ENCODE measurements at regions not wholly inside any gene's neighbourhood (a gene's known extent, or its start where the extent isn't known, plus 50 kb on each side); places are given as distances from the start of the nearest gene placed in this dataset.

DNA sequence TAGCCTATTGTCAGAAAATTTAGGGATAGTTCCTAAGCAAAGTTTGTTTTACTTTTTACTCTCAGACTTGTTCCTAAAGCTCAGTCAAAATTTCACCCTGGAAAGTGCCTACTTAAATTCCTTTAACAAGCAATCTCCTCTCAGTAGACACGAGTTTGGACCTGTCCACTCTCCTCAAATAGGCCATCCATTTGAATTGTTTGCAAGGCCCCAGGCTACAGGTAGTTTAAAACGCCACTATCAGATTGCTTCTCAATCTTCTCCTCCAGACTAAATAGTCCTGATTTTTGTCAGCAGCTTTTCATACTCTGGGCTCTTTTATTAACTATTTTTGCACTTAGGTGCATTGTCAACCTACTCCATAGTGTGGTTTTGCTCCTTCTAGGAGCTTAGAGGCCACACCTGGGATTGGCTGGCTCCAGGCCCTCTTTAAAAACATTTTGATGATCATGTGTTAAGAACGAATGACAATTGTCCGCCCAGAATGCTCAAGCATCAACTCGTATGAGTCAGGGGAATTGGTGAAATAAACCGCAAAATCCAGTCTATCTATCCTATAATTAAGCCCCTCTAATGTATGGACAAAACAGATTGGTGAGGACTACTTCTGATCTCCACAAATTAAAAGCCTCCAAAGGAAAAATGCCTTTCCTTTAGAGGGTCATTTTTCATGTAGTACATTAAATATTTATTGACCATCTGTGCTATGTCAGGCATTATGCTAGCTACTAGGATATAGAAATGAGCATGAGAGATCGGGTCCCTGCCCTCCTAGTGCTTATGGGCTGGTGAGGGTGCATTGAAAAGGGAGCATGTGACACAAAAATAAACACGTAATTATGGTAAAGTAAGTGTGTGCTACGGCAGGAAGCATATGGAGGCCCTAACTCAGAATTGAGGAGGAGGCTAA lies 333.8 kb upstream of the TNP1 start:
- no peak for DNase-seq (ENCODE audit: low read depth)

DNA sequence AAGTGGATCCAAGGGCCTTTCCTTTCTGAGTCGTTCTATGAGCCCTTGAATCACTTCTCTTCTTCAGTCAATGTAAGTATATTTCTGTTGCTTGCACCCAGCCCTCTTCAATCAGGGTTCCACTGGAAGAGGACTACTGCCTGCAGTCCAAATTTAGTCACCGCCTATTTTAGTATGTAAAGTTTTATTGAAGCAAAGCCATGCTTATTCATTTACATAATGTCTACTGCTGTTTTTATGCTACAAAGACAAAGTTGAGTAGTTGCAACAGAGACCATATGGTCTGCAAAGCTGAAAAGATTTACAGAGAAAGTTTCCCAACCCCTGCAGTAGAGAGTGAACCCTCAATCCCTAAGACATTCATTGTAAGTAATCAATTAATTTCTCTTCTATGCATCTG lies 332.5 kb upstream of the TNP1 start:
- DNase-seq (ENCODE audit: low read depth) = no peak

DNA sequence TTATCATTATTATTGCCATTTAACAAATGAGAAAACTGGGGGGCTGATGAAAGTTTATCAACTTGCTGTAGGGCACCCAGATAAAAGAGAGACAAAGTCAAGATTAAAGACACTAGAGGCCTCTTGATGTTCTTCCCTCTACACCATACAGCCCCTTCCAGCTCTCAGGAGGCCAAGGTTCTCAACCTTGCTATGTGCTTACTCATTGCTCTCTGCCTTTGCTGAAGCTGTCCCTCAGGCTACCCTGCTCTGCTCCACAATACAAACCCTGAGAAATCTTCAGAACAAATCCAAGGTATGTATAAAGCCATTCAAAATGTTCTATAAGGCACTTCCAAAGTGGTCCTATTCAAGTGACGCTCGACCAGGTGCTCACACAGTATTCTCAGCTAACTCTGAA lies 329.9 kb upstream of the TNP1 start:
- no peak for DNase-seq (ENCODE audit: low read depth)

DNA sequence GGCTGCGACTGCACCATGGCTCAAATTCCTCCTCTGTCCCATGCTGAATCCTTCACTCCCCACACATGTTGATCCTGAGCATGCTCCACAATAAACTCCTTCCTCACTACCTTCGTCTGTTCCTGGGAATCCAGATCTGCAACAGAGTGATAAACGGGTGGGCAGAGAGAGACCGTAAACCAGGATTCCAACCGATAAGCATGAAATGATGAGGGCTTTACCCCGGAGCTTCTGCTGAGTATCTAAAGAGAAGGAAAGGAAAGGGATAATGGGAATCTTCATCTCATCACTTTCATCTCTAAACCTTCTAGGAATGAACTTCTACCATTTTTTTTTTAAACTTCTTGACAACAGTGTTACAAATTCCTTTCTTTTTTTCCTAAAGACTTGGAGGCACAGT lies 329.3 kb upstream of the TNP1 start:
- DNase-seq (ENCODE audit: low read depth) = no peak

DNA sequence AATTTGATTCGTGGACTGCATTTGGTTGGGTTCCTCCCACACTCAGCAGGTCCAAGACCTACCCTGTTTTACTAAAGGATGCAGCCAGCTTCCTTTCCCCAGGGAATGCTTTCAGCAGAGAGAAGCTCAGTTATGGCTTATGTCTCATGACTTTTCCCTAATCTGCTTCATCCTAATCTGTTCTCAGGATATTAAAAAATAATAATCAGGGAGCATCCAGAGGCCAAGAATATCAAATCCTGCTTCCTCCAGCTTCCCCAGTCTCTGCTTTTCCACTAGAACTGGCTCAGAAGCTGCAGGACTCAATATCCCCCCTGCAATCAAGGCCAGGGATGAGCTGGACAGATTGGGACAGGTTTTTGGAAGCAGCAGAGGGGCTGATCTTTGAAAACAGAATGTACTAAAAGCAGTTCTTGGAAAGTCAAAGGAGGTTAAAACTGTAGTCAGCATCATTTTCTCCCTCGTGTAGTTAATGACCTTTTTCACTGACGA lies 326.9 kb upstream of the TNP1 start:
- DNase-seq (ENCODE audit: low read depth) = no peak

DNA sequence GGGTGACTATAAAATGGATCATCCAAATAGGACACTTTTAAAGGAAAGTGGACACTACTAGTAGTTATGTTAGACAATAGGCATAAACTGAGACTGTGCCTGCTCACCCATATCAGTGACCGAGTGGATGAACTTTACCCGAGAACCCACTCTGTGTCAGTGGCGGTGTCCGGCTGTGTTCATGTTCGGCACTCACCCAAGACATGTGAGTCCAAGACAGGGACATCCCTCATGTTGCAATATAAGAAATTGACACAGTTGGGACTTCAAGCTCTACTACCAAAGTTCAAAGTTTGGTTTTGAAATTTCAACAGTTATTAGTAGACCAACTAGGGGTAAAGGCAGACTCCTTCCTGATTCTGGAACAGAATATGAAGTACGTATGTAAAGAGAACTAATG lies 326.3 kb upstream of the TNP1 start:
- DNase-seq (ENCODE audit: low read depth) = no peak

DNA sequence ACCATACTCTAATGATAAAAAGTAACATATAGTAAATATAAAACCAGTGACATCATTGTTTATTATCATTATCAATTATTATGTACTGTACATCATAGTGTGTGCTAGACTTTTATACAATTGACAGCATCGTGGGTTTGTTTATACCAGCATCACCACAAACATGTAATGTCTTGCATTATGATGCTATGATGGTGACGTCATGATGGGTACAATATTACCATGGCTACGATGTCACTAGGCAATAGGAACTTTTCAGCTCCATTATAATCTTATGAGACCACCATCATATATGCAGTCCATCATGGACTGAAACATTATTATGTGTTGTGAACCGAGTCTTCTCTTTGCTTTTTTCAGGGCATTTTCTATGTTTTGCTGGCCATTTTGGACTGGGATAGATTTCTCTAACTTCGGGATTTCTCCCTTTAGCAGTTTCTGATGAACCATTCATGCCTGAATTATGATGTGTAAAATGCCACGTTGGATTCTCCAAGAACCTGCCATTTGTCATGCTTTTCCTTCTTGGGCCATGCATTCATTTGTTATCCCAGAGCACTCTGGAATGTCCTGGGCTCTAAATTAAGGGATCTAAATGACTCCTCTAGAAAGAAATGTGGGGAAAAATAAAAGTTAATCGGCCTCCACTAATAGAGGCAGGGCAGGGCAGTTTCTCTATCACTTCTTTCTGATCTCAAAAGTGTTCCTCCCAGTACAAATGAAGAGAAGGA lies 325.6 kb upstream of the TNP1 start:
- no peak for DNase-seq (ENCODE audit: low read depth)

DNA sequence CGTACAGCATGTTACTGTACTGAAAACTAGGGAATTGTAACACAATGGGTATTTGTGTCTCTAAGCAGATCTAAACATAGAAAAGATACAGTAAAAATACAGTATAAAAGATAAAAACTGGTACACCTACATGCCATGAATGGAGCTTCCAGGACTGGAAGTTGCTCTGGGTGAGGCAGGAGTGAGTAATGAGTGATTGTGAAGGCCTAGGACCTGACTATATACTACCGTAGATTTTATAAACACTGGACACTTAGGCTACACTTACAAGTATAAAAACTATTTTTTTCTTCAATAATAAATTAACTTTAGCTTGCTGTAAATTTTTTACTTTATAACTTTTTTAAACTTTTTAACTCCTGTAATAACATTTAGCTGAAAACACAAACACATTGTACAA lies 324.4 kb upstream of the TNP1 start:
- DNase-seq (ENCODE audit: low read depth) = no peak

DNA sequence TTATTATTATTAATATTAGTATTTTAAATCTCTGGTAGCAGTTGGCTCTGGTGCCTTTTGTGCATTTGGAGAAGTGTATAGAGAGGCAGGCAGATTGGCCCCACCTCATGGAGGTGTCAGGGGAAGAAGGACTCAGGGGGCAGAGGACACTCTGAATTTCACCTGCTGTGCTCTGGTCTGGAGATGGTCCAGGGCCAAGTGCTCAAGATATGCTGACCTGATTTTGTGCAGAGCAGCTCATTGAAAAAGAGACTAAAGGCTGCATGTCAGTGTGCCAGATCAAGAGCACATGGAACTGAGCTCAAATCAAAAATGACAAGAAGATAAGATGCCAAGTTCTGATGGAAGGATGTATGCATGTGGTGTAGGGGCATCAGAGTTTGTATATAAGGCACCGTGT lies 323.6 kb upstream of the TNP1 start:
- no peak for DNase-seq (ENCODE audit: low read depth)

DNA sequence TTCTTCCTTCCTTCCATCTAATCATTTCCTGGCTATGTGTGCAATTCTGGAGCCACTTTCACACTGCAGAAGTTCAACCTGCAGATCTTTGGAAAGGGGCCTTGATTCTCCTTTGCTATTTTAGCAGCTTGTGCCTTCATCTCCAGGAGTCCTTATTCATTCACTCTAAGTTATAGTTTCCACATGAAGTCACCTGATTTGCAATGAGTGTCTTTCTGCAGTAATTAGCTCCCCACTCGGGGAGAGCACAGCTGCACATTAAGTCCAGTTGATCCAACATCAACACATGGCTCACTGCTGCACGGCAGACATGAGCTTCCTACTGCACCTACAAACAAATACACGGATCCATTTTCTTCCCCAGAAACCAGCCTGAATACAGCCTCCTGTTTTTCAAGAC lies 323.1 kb upstream of the TNP1 start:
- DNase-seq (ENCODE audit: low read depth) = no peak

DNA sequence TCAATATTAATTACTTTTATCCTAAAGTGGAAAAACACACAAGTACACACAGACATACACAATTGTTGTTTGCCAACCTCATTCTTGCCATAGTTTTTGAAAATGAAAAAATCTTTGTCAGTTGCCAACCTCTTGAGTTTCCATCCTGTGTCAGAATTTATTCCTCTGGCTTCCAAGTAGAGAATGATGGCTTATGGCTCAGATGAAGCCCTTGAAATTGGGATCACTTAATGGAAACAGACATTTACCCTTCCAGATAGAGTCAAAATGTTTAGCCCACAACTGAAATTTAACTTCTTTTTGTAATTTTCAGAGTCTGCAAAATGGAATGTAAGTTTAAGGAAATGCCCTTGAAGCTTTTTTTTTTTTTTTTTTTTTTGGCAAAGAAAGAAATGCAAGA lies 321.6 kb upstream of the TNP1 start:
- no peak for DNase-seq (ENCODE audit: low read depth)

DNA sequence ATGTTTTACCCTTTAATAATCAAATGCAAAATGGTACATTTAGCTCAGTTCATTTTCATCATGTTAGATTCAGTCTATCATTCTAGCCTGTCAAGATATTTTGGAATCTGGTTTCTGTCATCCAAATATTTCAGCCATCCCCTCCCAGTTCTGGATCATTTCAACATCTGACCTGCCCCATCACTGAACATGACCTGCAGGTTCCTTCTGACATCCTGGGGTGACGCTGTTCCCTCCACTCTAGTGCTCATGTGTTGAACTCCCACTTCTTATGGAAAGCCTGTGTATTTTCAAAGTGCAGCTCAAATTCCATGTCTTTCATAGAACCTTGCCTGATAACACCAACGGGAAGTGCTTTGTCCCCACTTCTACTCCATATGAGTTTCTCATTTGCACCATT lies 320.0 kb upstream of the TNP1 start:
- no peak for DNase-seq (ENCODE audit: low read depth)

DNA sequence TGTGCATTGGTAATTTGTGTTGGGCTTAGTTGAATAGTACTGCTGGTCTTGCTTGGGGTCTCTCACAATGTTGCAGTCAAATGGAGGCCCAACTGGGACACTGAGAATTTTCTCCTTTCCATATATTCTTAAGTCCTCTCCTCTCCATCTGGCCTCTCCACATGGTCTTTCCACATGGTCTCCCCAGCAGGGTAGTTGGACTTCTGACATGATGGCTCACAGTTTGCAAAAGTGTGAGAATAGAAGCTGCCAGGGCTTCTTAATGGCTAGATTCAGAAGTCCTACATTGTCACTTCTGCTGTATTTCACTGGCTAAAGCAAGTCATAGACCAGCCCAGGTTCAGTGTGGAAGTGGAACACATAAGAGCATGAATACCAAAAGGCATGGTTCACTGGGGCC lies 318.5 kb upstream of the TNP1 start:
- DNase-seq (ENCODE audit: low read depth) = no peak

DNA sequence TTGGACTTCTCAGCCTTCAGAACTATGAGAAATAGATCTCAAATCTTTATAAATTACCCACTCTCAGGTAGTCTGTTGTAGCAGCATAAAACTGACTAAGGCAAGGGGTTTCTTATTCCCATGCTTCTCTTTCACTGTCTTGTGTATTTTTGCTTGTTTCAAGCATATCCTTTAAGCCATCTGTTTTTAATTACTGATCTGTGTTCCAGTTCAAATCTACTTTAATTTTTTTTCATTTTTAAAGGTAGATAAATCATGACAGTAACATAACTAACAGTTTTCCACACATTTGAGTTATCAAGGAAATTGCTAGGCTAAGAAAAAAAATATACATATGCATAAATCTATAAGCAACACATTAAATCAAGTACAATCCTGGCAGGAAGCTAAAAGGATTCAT lies 317.9 kb upstream of the TNP1 start:
- no peak for DNase-seq (ENCODE audit: low read depth)

DNA sequence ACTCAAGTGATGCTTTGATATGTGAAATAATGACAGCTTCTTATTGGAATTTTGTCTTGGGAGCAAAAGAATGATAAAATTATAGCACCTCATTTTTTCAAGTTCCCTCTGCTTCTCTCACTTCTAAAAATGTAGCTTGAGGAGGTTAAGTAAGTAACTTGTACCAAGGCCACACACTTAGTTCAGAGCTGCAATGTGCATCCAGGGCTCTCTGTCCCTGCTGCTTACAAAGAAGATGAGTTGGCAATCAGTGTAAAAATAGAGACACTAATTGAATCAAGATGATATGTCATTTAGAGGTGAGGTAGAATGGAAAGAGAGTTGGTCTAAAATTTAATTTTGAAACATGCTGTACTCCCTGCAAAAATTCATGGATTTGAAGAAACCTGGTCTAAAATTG lies 312.0 kb upstream of the TNP1 start:
- no peak for DNase-seq (ENCODE audit: low read depth)

DNA sequence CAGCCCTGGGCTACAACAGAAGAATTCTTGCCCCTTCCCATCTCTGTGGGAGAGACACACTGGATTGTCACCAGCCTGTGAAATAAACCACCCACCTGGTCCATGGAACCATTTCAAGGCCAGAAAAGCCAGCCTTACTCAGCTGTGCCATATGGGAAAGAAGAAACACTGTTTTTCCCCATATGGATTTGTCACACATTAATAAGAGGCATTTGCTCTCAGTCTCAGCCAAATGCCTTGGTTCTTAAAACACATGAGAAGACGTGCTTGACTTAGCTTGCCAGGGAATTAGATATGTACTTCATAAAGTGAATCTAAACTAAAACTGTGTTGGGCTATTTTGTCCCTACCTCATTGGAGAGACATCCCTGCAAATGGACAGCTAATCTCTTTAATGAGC lies 308.6 kb upstream of the TNP1 start:
- DNase-seq (ENCODE audit: low read depth) = no peak

DNA sequence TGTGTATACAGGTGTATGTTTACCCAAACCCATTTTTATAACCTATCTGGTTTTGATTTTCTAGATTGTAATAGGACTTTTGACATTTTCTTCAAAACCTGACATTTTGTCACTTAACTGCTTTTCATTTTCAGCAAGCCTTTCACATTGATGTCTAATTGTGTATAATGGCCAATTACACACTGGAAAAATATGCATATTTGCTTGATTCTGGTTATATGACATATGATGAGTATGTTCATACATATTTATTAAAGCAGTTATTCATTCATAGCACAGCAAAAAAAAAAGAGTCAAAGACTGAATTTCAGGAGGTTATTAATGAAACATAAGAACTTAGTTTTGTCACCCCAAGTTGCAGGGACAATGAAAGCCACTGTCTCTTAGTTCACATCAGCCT lies 307.7 kb upstream of the TNP1 start:
- no peak for DNase-seq (ENCODE audit: low read depth)

DNA sequence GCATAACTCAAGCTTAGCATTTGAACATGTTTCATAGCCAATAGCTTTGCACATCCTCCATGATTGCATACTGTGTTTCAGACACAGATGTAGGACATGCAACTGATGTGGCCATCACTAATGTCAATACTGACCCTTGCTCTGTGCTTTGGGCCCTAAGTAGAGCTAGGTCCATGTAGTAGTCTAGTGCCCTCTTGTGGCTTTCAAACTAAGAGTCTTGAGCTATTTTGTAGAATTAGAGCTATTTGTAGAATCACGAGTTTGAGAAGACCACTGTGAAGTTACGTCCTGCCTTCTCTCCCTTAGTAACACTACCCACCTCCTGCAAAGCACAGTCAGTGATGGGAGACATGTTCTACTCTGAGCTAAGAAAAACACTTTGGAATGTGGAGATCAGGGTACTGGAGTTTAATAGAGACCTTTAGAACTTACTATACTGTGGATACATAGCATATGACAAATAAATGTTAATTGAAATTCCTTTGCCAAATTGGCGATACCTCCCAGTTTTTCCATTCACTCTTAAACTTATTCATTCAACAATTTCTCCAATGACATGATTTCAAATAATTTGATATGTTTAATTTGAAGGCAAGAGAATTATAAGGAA lies 306.5 kb upstream of the TNP1 start:
- DNase-seq (ENCODE audit: low read depth) = no peak

DNA sequence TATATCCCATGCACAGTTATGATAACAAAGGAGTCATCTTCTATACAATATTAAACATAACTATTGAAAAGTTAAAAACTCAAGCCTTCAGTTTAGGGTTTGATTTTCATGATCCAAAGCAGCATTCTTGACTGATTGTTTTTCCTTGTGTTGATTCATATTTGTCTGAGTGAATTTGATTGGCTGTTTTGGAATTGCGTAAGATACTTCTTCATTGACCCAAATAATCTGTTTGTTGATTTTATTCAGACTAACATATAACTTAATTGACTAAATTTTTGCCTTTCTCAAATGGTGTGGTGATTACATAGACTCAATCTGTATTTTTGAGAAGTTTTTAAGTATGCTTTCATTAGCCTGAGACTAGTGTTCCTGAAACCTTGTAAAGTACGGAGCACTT lies 305.7 kb upstream of the TNP1 start:
- DNase-seq (ENCODE audit: low read depth) = no peak

DNA sequence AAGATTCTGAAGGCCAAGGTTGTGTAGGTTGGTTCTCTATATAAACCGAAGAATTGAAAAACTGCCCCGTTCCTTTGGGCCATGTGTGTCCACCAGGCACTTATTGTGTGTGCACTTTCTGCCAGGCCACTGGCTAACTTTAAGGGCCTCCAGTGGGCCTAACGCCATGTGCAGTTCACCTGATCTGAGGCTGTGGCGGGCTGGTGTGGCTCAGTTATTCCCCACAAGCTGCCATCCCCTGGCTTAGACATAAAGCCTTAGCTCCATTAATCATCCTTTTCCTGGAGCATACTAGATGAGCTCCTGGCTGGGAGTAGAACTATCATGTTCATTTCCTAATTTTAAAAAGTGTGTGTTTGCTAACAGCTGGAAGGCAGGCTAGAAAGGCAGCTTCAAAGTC lies 304.1 kb upstream of the TNP1 start:
- no peak for DNase-seq (ENCODE audit: low read depth)

DNA sequence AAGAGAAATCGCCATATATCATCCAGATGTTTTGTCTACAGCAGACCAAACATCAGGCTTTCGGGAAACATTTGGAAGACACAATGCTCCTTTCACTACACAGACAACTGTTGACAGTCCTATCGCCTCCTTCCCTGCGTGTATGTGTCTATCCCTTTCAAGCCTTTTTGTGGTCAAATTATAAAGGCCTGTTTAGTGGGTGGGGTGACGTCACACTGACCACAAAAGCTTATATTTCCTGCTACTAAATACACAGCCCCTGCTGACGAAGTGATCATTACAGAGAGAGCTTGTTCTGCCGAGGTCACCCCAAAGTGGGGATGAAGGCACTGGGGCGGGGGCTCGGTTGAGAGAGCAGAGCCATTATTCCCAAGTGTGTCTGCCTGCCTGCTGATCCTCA lies 302.7 kb upstream of the TNP1 start:
- no peak for DNase-seq (ENCODE audit: low read depth)

DNA sequence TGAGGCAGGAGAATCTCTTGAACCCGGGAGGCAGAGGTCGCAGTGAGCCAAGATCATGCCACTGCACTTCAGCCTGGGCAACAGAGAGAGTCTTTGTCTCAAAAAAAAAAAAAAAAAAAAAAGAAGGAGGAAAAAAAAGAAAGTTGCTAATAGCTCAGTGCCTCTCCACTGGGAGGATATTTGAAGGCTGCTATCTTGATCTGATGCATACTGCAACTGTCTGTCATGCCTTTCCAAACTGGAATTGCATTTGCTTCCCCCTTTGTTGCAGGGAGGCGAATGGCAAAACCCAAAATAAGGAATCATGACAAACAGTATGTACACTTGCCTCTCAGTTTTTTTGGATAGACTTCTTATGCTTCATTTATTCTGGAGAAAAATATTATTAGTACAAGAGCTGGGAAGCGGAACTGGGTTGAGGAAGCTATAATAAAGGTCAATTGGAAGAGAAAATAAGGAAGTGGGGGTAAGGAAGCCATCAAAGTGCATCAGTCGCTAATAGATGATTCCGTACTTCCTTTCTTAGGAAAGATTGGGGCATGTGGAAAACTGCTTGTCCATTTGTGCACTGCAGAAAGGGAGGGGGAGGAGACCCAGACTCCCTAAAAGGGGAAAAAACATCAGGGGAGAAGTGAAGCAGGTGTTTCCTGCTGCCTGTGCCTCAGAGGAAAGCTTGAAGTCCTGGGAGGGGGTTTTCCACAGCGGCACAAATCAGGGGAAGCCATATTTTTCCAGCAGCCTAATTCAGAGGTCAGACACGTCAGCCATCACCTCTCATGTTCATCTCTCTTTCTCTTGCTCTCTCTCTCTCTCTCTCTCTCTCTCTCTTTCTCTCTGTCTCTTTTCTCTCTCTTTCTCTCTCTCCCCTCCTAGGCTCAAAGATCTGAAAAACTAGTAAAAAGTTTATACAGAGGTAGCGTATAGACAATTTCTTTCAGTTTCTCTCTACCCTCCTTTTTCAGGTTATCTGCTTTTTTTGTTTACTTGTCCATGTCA lies 301.4 kb upstream of the TNP1 start:
- no peak for DNase-seq (ENCODE audit: low read depth)

Measured in stimulated activated CD4-positive, alpha-beta T cell treated with anti-CD3 and anti-CD28 coated beads, Interleukin-2, amount 100 ng/mL, for 4 hours (primary cell).